HepG2 (cell line): ENCODE measurements at regions not wholly inside any gene's neighbourhood (a gene's known extent, or its start where the extent isn't known, plus 50 kb on each side); places are given as distances from the start of the nearest gene placed in this dataset.

Experiments
- AGO2 ChIP-seq: fragments of 200-400 bp; formaldehyde crosslinking; optimal IDR thresholded peaks from 2 replicates; pipeline ENCODE3; 2017; ENCODE audit warnings: mild to moderate bottlenecking, low read depth, low read length, moderate library complexity
- ATAD3A ChIP-seq: sonication (generic); formaldehyde crosslinking; IDR thresholded peaks from 2 replicates; pipeline ENCODE4 v1.4.0; 2020; ENCODE audit warnings: missing genetic modification reagents
- FOXA1 ChIP-seq, 2 experiments: fragments of 450-650 bp in 1 of 2; sonication (generic) in 1 of 2; formaldehyde crosslinking in 1 of 2; IDR thresholded peaks; 2 replicates each; pipeline versions ENCODE4 v1.4.0 to v1.6.1; 2016 to 2020; ENCODE audit warnings: missing genetic modification reagents in 1 of 2
- FOXK1 ChIP-seq: sonication (generic); formaldehyde crosslinking; IDR thresholded peaks from 2 replicates; pipeline ENCODE4 v1.4.0; 2020; ENCODE audit warnings: low read depth, missing genetic modification reagents, borderline replicate concordance
- JUND ChIP-seq: sonication (generic); formaldehyde crosslinking; IDR thresholded peaks from 2 replicates; pipeline ENCODE4 v1.8.0; 2022; ENCODE audit warnings: mild to moderate bottlenecking, missing genetic modification reagents
- MED8 ChIP-seq: sonication (generic); formaldehyde crosslinking; IDR thresholded peaks from 2 replicates; pipeline ENCODE4 v1.8.1; 2023; ENCODE audit warnings: mild to moderate bottlenecking, missing genetic modification reagents; ENCODE audit not compliant: insufficient replicate concordance
- NR2F2 ChIP-seq: IDR thresholded peaks from 2 replicates; pipeline ENCODE4 v1.6.1; 2012; ENCODE audit warnings: low read depth, inconsistent platforms, borderline replicate concordance
- RAD51 ChIP-seq: fragments of 450-650 bp; IDR thresholded peaks from 2 replicates; pipeline ENCODE4 v1.6.1; 2016; ENCODE audit warnings: borderline replicate concordance
- SSRP1 ChIP-seq: IDR thresholded peaks from 2 replicates; pipeline ENCODE4 v1.6.1; 2016; ENCODE audit warnings: control low read depth
- YEATS4 ChIP-seq: sonication (generic); formaldehyde crosslinking; IDR thresholded peaks from 2 replicates; pipeline ENCODE4 v1.4.0; 2020; ENCODE audit warnings: missing genetic modification reagents, borderline replicate concordance
- ZFP82 ChIP-seq: sonication (generic); formaldehyde crosslinking; IDR thresholded peaks from 2 replicates; pipeline ENCODE4 v1.5.1; 2020; ENCODE audit warnings: mild to moderate bottlenecking, missing genetic modification reagents, borderline replicate concordance
- ZNF124 ChIP-seq: sonication (generic); formaldehyde crosslinking; IDR thresholded peaks from 2 replicates; pipeline ENCODE4 v1.4.0; 2020; ENCODE audit warnings: missing genetic modification reagents
- ZNF292 ChIP-seq: sonication (generic); formaldehyde crosslinking; IDR thresholded peaks from 2 replicates; pipeline ENCODE4 v1.8.1; 2022; ENCODE audit warnings: mild to moderate bottlenecking, low read depth, missing genetic modification reagents, borderline replicate concordance
- ZNF703 ChIP-seq: sonication (generic); formaldehyde crosslinking; IDR thresholded peaks from 2 replicates; pipeline ENCODE4 v1.5.1; 2020; ENCODE audit warnings: missing genetic modification reagents, mild to moderate bottlenecking, moderate library complexity, borderline replicate concordance
- ZNF883 ChIP-seq: sonication (generic); formaldehyde crosslinking; IDR thresholded peaks from 2 replicates; pipeline ENCODE4 v1.5.1; 2020; ENCODE audit warnings: mild to moderate bottlenecking, missing genetic modification reagents; ENCODE audit errors: not compliant biosample characterization
- TF ChIP-seq, protein P1 (sequence below): sonication (generic); formaldehyde crosslinking; conservative IDR thresholded peaks from 2 replicates; pipeline ENCODE4 v1.4.0; 2020; ENCODE audit warnings: missing genetic modification reagents
- TF ChIP-seq, protein P2 (sequence below): sonication (generic); IDR thresholded peaks from 2 replicates; pipeline ENCODE4 v1.6.1; 2016; ENCODE audit warnings: low read depth, borderline replicate concordance
- TF ChIP-seq, protein P3 (sequence below): sonication (generic); formaldehyde crosslinking; IDR thresholded peaks from 2 replicates; pipeline ENCODE4 v1.5.1; 2020; ENCODE audit warnings: mild to moderate bottlenecking, missing genetic modification reagents
- TF ChIP-seq, protein P4 (sequence below): sonication (generic); formaldehyde crosslinking; IDR thresholded peaks from 2 replicates; pipeline ENCODE4 v1.4.0; 2020; ENCODE audit warnings: mild to moderate bottlenecking, missing genetic modification reagents, borderline replicate concordance
- TF ChIP-seq, protein P5 (sequence below): sonication (generic); formaldehyde crosslinking; IDR thresholded peaks from 2 replicates; pipeline ENCODE4 v1.5.0; 2020; ENCODE audit warnings: missing genetic modification reagents

DNA sequence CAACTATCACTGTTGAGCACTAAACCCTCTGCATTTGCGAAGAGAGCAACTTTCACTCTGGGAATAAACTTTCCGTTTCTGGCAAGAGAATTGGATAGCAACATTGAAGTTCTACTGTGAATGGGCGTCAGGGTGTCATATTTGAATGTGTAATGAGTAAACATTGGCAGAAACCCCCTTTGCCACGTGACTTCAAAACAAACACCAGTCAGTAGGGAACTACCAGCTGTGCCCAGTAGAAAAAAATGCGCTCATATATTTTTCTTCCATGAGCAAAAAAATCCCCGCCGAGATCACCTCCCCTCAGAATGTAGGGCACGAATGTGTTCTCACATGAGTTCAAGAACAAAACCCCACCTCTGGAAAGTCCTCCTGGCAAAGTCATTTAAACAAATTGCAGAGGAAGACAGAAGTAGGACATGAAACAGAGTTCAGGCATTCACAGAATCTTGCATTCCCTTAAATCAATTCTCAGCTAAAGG lies 80.6 kb downstream of the BTG1 start (continued):
- TF ChIP-seq FOXK1: peak; percentile 27; the same call in 1 of the 2 replicates
- no peak for TF ChIP-seq ZNF703 (CRISPR knock-in tag)
- no peak for TF ChIP-seq ZNF292 (CRISPR knock-in tag)
- TF ChIP-seq FOXA1 (IDR thresholded peaks at IDR 0.05): no peak; the same call in 1 of the 2 replicates
- TF ChIP-seq FOXA1 (CRISPR knock-in tag; IDR thresholded peaks at IDR 0.05): peak; percentile 74
- TF ChIP-seq MED8 (CRISPR knock-in tag): no peak
- TF ChIP-seq, protein P1, sequence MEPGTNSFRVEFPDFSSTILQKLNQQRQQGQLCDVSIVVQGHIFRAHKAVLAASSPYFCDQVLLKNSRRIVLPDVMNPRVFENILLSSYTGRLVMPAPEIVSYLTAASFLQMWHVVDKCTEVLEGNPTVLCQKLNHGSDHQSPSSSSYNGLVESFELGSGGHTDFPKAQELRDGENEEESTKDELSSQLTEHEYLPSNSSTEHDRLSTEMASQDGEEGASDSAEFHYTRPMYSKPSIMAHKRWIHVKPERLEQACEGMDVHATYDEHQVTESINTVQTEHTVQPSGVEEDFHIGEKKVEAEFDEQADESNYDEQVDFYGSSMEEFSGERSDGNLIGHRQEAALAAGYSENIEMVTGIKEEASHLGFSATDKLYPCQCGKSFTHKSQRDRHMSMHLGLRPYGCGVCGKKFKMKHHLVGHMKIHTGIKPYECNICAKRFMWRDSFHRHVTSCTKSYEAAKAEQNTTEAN (CRISPR knock-in tag): no peak
- no peak for TF ChIP-seq ZFP82
- TF ChIP-seq AGO2: no peak
- TF ChIP-seq JUND (CRISPR knock-in tag): no peak
- TF ChIP-seq, protein P2, sequence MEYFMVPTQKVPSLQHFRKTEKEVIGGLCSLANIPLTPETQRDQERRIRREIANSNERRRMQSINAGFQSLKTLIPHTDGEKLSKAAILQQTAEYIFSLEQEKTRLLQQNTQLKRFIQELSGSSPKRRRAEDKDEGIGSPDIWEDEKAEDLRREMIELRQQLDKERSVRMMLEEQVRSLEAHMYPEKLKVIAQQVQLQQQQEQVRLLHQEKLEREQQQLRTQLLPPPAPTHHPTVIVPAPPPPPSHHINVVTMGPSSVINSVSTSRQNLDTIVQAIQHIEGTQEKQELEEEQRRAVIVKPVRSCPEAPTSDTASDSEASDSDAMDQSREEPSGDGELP: peak; percentile 42; the same call in 1 of the 2 replicates
- TF ChIP-seq ZNF883 (CRISPR knock-in tag): no peak
- peak; percentile 33; the same call in 1 of the 2 replicates for TF ChIP-seq RAD51
- no peak for TF ChIP-seq ATAD3A
- TF ChIP-seq YEATS4: no peak
- TF ChIP-seq, protein P3, sequence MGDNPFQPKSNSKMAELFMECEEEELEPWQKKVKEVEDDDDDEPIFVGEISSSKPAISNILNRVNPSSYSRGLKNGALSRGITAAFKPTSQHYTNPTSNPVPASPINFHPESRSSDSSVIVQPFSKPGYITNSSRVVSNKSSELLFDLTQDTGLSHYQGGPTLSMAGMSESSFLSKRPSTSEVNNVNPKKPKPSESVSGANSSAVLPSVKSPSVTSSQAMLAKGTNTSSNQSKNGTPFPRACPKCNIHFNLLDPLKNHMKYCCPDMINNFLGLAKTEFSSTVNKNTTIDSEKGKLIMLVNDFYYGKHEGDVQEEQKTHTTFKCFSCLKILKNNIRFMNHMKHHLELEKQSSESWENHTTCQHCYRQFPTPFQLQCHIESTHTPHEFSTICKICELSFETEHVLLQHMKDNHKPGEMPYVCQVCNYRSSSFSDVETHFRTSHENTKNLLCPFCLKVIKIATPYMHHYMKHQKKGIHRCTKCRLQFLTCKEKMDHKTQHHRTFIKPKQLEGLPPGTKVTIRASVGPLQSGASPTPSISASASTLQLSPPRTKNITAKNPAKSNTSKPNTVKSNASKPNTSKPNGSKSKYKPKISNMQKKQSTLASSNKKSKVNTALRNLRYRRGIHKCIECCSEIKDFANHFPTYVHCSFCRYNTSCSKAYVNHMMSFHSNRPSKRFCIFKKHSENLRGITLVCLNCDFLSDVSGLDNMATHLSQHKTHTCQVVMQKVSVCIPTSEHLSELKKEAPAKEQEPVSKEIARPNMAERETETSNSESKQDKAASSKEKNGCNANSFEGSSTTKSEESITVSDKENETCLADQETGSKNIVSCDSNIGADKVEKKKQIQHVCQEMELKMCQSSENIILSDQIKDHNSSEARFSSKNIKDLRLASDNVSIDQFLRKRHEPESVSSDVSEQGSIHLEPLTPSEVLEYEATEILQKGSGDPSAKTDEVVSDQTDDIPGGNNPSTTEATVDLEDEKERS: no peak
- no peak for TF ChIP-seq SSRP1 (CRISPR knock-in tag)
- TF ChIP-seq, protein P4, sequence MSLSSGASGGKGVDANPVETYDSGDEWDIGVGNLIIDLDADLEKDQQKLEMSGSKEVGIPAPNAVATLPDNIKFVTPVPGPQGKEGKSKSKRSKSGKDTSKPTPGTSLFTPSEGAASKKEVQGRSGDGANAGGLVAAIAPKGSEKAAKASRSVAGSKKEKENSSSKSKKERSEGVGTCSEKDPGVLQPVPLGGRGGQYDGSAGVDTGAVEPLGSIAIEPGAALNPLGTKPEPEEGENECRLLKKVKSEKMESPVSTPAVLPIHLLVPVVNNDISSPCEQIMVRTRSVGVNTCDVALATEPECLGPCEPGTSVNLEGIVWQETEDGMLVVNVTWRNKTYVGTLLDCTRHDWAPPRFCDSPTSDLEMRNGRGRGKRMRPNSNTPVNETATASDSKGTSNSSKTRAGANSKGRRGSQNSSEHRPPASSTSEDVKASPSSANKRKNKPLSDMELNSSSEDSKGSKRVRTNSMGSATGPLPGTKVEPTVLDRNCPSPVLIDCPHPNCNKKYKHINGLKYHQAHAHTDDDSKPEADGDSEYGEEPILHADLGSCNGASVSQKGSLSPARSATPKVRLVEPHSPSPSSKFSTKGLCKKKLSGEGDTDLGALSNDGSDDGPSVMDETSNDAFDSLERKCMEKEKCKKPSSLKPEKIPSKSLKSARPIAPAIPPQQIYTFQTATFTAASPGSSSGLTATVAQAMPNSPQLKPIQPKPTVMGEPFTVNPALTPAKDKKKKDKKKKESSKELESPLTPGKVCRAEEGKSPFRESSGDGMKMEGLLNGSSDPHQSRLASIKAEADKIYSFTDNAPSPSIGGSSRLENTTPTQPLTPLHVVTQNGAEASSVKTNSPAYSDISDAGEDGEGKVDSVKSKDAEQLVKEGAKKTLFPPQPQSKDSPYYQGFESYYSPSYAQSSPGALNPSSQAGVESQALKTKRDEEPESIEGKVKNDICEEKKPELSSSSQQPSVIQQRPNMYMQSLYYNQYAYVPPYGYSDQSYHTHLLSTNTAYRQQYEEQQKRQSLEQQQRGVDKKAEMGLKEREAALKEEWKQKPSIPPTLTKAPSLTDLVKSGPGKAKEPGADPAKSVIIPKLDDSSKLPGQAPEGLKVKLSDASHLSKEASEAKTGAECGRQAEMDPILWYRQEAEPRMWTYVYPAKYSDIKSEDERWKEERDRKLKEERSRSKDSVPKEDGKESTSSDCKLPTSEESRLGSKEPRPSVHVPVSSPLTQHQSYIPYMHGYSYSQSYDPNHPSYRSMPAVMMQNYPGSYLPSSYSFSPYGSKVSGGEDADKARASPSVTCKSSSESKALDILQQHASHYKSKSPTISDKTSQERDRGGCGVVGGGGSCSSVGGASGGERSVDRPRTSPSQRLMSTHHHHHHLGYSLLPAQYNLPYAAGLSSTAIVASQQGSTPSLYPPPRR: no peak
- TF ChIP-seq, protein P5, sequence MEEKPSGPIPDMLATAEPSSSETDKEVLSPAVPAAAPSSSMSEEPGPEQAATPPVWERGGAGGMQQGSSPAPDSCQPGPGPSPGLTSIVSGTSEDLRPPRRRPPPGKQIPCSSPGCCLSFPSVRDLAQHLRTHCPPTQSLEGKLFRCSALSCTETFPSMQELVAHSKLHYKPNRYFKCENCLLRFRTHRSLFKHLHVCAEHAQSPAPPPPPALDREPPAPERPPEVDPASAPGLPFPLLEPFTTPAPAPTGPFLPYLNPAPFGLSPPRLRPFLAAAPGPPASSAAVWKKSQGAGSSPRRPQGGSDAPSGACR (CRISPR knock-in tag): no peak
- no peak for TF ChIP-seq NR2F2
- TF ChIP-seq ZNF124 (CRISPR knock-in tag): no peak
